Fibroblast of lung (primary cell): ENCODE measurements at regions not wholly inside any gene's neighbourhood (a gene's known extent, or its start where the extent isn't known, plus 50 kb on each side); places are given as distances from the start of the nearest gene placed in this dataset.

ENCODE experiments used
- DNase-seq, 2 donors: peaks; one replicate each; pipeline versions ENCODE4 v3.0.0 to v3.0.0-alpha.2; 2010; ENCODE audit warnings: low read depth in 2 of 2
- H2AFZ ChIP-seq: 2 replicates; pipeline ENCODE4 v1.5.1; 2012; ENCODE audit warnings: low read length, control low read depth, inconsistent platforms
- H3K27ac ChIP-seq: 2 replicates; pipeline ENCODE4 v1.5.1; 2011; ENCODE audit warnings: low read length, control low read depth; ENCODE audit not compliant: insufficient read depth
- H3K27me3 ChIP-seq: 2 replicates; pipeline ENCODE4 v1.5.1; 2011; ENCODE audit warnings: mild to moderate bottlenecking, low read length; ENCODE audit not compliant: control insufficient read depth, insufficient read depth
- H3K36me3 ChIP-seq: 2 replicates; pipeline ENCODE4 v1.5.1; 2011; ENCODE audit warnings: low read length; ENCODE audit not compliant: control insufficient read depth, insufficient read depth
- H3K4me1 ChIP-seq: 2 replicates; pipeline ENCODE4 v1.5.1; 2011; ENCODE audit warnings: low read length; ENCODE audit not compliant: control insufficient read depth, insufficient read depth; ENCODE audit errors: extremely low read depth
- H3K4me2 ChIP-seq: 2 replicates; pipeline ENCODE4 v1.5.1; 2011; ENCODE audit warnings: low read length, control low read depth; ENCODE audit not compliant: insufficient read depth; ENCODE audit errors: extremely low read depth
- H3K4me3 ChIP-seq, 4 experiments: fragments of 200-600 bp in 1 of 4; sonication (generic) in 1 of 4; replicated peaks in 1 of 4; 2 replicates each; pipeline ENCODE4 v1.5.1; 2011 to 2016; ENCODE audit warnings: low read length in 4 of 4, low read depth in 3 of 4, mild to moderate bottlenecking in 3 of 4, control low read depth in 2 of 4, inconsistent platforms in 1 of 4, mixed read lengths in 1 of 4; ENCODE audit not compliant: insufficient read depth in 1 of 4; ENCODE audit errors: control extremely low read depth in 1 of 4
- H3K79me2 ChIP-seq: 2 replicates; pipeline ENCODE4 v1.5.1; 2012; ENCODE audit warnings: mild to moderate bottlenecking, low read length, inconsistent platforms; ENCODE audit not compliant: control insufficient read depth, insufficient read depth
- H3K9ac ChIP-seq: 2 replicates; pipeline ENCODE4 v1.5.1; 2011; ENCODE audit warnings: mild to moderate bottlenecking, low read length, control low read depth; ENCODE audit not compliant: insufficient read depth
- H3K9me3 ChIP-seq: 2 replicates; pipeline ENCODE4 v1.5.1; 2012; ENCODE audit warnings: low read depth, low read length; ENCODE audit not compliant: control insufficient read depth, insufficient read depth
- H4K20me1 ChIP-seq: 2 replicates; pipeline ENCODE4 v1.5.1; 2011; ENCODE audit warnings: low read length; ENCODE audit not compliant: control insufficient read depth, insufficient read depth; ENCODE audit errors: extremely low read depth
- EZH2 ChIP-seq: IDR thresholded peaks from 2 replicates; pipeline ENCODE4 v1.5.1; 2012; ENCODE audit warnings: low read length, control low read depth, mild to moderate bottlenecking; ENCODE audit errors: missing control alignments
- TF ChIP-seq, protein P1 (sequence below), 2 donors: IDR thresholded peaks in 1 of 2; conservative IDR thresholded peaks in 1 of 2; 1 replicate in 1 of 2; 2 replicates in 1 of 2; pipeline ENCODE4 v1.5.1; 2011 to 2012; ENCODE audit warnings: low read length in 2 of 2, control low read depth in 1 of 2, inconsistent platforms in 1 of 2, low read depth in 1 of 2, mild to moderate bottlenecking in 1 of 2

GRCh38 chr14:101634850-101635748 is 73.8 kb downstream of the DIO3 start:
- H3K27me3 ChIP-seq: no peaks in the 10 kb centered on the region
- no peak overlapping the region for H3K4me3 ChIP-seq
- H3K27ac ChIP-seq: no peak overlapping the region
- no peaks in the 10 kb centered on the region for H3K79me2 ChIP-seq
- H2AFZ ChIP-seq: no peak overlapping the region
- DNase-seq: no peak
- no peaks in the 10 kb centered on the region for H3K4me1 ChIP-seq
- no peak overlapping the region for H3K4me2 ChIP-seq
- no peaks in the 10 kb centered on the region for H3K36me3 ChIP-seq
- no peaks in the 10 kb centered on the region for H4K20me1 ChIP-seq
- no peaks in the 10 kb centered on the region for H3K9me3 ChIP-seq
- TF ChIP-seq, protein P1, sequence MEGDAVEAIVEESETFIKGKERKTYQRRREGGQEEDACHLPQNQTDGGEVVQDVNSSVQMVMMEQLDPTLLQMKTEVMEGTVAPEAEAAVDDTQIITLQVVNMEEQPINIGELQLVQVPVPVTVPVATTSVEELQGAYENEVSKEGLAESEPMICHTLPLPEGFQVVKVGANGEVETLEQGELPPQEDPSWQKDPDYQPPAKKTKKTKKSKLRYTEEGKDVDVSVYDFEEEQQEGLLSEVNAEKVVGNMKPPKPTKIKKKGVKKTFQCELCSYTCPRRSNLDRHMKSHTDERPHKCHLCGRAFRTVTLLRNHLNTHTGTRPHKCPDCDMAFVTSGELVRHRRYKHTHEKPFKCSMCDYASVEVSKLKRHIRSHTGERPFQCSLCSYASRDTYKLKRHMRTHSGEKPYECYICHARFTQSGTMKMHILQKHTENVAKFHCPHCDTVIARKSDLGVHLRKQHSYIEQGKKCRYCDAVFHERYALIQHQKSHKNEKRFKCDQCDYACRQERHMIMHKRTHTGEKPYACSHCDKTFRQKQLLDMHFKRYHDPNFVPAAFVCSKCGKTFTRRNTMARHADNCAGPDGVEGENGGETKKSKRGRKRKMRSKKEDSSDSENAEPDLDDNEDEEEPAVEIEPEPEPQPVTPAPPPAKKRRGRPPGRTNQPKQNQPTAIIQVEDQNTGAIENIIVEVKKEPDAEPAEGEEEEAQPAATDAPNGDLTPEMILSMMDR (conservative IDR thresholded peaks at IDR 0.05 in 1 of 2, IDR thresholded peaks at IDR 0.05 in 1 of 2; ENCODE audit: low read depth in 1 of 2, low read length in 2 of 2): no peak
- TF ChIP-seq EZH2: no peak
- no peak overlapping the region for H3K9ac ChIP-seq

DNA sequence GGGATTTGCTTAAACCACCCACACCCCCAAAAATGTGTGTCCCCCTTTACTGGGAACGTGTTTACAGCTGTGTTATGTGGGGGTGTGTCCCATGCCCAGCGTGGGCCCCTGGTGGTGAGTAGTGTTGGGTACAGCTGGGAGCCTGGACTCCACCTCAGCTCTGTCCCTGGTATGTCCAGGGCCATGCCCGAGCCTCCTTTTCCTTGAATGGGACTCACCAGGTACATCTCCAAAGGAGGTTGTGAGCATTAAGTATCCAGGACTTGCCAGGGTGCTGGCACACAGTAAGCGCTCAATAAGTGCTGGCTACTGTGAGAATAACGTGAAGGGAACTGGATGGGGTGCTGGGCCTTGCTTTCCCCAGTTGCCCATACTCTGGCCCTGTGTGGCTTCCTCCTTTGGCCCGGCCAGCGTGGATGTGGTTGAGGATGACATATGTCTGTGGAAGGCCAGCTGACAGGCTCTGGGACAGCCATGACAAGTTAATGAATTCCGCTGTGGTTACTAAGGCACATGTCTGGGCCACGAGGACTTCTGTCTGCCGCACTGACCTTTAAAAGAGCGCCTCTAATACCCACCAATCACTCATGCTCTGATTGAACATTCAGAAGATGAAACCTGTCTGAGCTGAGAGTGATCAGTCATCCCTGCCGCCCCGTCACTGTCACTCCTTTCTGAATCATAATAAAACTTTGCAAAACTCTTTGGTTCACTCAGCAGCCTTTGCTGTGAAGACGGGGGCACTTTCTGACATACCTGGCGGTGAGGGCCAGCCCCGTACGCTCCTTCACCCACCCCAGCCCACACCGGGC is 74.7 kb downstream of the DIO3 start:
- peak in 1 of 2 donors; percentile 16 for DNase-seq
- H4K20me1 ChIP-seq: no peaks in the 10 kb centered on the region
- no peak overlapping the region for H2AFZ ChIP-seq
- no peaks in the 10 kb centered on the region for H3K27me3 ChIP-seq
- no peak overlapping the region for H3K9ac ChIP-seq
- no peaks in the 10 kb centered on the region for H3K79me2 ChIP-seq
- no peaks in the 10 kb centered on the region for H3K9me3 ChIP-seq
- no peaks in the 10 kb centered on the region for H3K4me1 ChIP-seq
- no peak overlapping the region for H3K27ac ChIP-seq
- H3K4me2 ChIP-seq: no peak overlapping the region
- no peak overlapping the region for H3K4me3 ChIP-seq
- TF ChIP-seq, protein P1 (conservative IDR thresholded peaks at IDR 0.05 in 1 of 2, IDR thresholded peaks at IDR 0.05 in 1 of 2; ENCODE audit: low read depth in 1 of 2, low read length in 2 of 2): no peak
- no peak for TF ChIP-seq EZH2
- H3K36me3 ChIP-seq: no peaks in the 10 kb centered on the region

DNA sequence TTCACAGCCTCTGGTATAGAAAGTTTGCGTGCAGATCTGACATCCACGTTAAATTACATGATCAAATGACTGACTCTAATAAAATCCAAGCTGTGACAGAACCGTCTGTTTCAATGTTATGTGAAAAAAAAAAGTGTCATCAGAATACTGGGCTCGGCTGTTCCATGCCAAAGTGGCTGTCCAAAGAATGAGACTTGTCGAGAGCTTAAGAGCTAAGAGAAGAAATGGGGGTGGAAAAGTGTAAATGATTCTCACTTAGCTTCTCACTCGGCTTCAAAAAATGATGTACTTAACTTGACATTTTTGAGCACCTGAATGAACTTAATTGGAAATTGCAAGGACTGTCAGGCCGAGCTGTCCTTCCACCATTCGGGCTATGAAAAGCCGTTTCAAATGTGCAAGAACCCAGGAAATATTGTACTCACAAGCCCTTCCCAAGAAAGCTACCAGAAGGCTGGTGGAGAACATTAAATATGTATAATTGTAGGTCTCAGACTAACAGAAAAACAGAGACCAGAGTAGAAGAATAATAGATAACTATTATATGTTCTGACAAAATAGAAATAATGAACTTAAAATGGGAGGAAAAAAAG is 78.0 kb downstream of the DIO3 start:
- no peak overlapping the region for H2AFZ ChIP-seq
- H3K4me2 ChIP-seq: no peak overlapping the region
- H3K79me2 ChIP-seq: no peaks in the 10 kb centered on the region
- H3K9me3 ChIP-seq: no peaks in the 10 kb centered on the region
- H3K4me3 ChIP-seq: no peak overlapping the region
- H3K9ac ChIP-seq: no peak overlapping the region
- H3K27ac ChIP-seq: no peak overlapping the region
- DNase-seq: no peak
- no peaks in the 10 kb centered on the region for H3K36me3 ChIP-seq
- no peak for TF ChIP-seq EZH2
- TF ChIP-seq, protein P1 (conservative IDR thresholded peaks at IDR 0.05 in 1 of 2, IDR thresholded peaks at IDR 0.05 in 1 of 2; ENCODE audit: low read depth in 1 of 2, low read length in 2 of 2): no peak
- no peaks in the 10 kb centered on the region for H3K4me1 ChIP-seq
- H4K20me1 ChIP-seq: no peaks in the 10 kb centered on the region
- H3K27me3 ChIP-seq: no peaks in the 10 kb centered on the region
